ENCODE measurements at regions not wholly inside any gene's neighbourhood (a gene's known extent, or its start where the extent isn't known, plus 50 kb on each side); places are given as distances from the start of the nearest gene placed in this dataset.

DNA sequence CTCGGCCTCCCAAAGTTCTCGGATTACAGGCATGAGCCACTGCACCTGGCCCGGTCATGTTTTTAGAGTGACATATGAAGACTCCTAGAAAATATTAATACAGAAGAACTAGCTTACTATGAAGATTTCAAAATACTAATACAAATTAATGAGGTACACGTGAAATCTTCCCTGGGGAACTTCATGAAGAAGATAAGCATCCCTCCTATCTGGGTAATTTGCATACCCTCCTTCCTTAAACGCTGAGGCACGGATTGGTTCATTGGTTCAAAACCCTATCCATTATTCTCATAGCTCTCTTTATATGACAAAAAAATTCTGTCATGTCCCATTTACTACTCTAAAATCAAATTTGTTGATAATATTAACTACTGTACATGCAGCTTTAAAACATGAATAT is 224.8 kb upstream of the KLF14 start:
- no peaks in the 10 kb centered on the region for H3K27me3 ChIP-seq (ENCODE audit: control insufficient read depth in 1 of 2, insufficient read depth in 2 of 2, low read length in 2 of 2)
- H3K4me3 ChIP-seq (ENCODE audit: low read length in 2 of 2): no peak overlapping the region
- H3K4me1 ChIP-seq (ENCODE audit: control insufficient read depth, insufficient read depth, low read length): peaks cover 7% of the 10 kb centered on the region
- no peaks in the 10 kb centered on the region for H3K9me3 ChIP-seq (ENCODE audit: control insufficient read depth in 2 of 2, low read length in 2 of 2)
- H3K36me3 ChIP-seq (ENCODE audit: control insufficient read depth in 2 of 2, insufficient read depth in 2 of 2, low read length in 2 of 2): peaks cover 3 to 8% of the 10 kb centered on the region in 2 donors
- no peak overlapping the region for H3K27ac ChIP-seq (ENCODE audit: low read length)
- no peak overlapping the region for H3K9ac ChIP-seq (ENCODE audit: low read length in 2 of 2)

DNA sequence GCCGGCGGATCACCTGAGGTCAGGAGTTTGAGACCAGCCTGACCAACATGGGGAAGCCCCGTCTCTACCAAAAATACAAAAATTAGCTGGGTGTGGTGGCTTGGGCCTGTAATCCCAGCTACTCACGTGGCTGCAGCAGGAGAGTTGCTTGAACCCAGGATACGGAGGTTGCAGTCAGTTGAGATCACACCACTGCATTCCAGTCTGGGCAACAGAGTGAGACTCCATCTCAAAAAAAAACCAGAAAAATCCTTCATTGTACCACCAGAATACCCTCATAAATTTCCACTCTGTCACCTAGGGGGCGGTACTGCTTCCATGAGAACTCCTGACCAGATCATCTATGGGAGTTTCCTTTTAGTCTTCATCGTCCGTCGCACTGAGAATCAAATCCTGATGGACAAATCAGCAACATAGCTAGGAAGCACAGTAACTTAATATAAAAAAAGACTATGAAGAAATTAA is 225.8 kb upstream of the KLF14 start:
- H3K4me3 ChIP-seq (ENCODE audit: low read length in 2 of 2): no peak overlapping the region
- no peak overlapping the region for H3K9ac ChIP-seq (ENCODE audit: low read length in 2 of 2)
- H3K9me3 ChIP-seq (ENCODE audit: control insufficient read depth in 2 of 2, low read length in 2 of 2): no peaks in the 10 kb centered on the region
- H3K27ac ChIP-seq (ENCODE audit: low read length): no peak overlapping the region
- peaks cover 7% of the 10 kb centered on the region for H3K4me1 ChIP-seq (ENCODE audit: control insufficient read depth, insufficient read depth, low read length)
- peaks cover 3 to 8% of the 10 kb centered on the region in 2 donors for H3K36me3 ChIP-seq (ENCODE audit: control insufficient read depth in 2 of 2, insufficient read depth in 2 of 2, low read length in 2 of 2)
- H3K27me3 ChIP-seq (ENCODE audit: control insufficient read depth in 1 of 2, insufficient read depth in 2 of 2, low read length in 2 of 2): no peaks in the 10 kb centered on the region

DNA sequence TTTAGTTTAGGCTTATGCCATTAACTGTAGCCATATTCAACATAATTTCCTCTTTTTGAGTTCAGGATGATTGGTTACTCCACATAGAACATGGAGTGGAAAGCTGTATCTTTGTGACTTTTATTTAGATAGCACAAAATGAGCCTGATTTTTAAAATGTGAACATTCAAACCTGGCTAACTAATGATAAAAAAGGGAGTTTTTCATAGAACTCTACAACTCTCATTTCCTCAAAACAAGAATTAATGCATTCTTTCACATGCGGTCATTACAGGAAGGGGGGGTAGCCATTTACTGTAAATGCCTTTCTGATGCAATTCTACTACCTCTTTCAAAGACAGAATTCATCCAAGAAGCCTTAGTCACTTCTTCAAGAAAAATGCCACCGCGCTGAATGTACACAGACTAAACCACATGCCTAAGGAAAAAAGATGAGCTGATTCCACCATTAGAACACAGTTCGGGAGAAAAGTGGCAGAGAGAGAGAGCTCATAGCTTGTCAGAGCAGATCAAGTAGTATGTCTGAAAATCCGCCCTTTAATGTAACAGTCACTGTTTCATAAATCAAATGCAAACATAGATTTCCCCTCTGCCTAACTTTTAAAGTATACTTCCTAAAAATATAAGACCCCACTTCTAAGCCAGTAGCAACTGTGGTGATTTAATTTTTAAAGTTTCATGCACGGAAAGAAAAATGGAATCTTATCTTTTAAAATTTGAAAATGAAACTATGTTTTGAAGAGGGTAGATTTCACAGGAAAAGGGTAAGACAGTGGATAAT is 226.4 kb upstream of the KLF14 start:
- Histone ChIP-seq H3K36me3 (ENCODE audit: control insufficient read depth in 2 of 2, insufficient read depth in 2 of 2, low read length in 2 of 2) (peaks cover 3 to 8% of the 10 kb centered on the region in 2 donors), H3K27ac (ENCODE audit: low read length) (no peak overlapping the region), H3K27me3 (ENCODE audit: control insufficient read depth in 1 of 2, insufficient read depth in 2 of 2, low read length in 2 of 2) (no peaks in the 10 kb centered on the region), H3K9ac (ENCODE audit: low read length in 2 of 2) (no peak overlapping the region), H3K4me3 (ENCODE audit: low read length in 2 of 2) (no peak overlapping the region), H3K9me3 (ENCODE audit: control insufficient read depth in 2 of 2, low read length in 2 of 2) (no peaks in the 10 kb centered on the region), H3K4me1 (ENCODE audit: control insufficient read depth, insufficient read depth, low read length) (peaks cover 7% of the 10 kb centered on the region)

DNA sequence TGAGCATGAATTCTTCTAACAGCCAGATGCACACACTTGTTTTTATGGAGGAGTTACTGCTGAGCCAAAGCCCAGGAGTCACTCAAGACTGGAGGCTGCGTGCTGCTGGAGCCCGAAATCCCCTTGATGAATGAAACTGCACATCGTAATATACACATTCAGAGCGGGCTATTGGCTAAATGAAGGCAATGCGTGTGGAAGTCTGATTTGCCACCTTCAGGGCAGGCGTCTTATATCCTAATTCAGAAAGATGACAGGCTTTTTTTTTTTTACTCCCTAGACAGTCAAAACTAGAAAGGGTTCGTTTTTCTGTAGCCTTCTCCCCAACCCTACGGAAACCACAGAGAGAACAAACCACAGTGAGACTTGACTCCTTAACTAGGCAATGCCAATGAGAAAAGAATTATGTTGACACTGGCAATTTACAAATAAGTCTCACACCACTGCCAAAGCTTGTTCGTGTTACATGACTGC is 227.2 kb upstream of the KLF14 start:
- Histone ChIP-seq H3K27ac (ENCODE audit: low read length) (no peak overlapping the region), H3K4me1 (ENCODE audit: control insufficient read depth, insufficient read depth, low read length) (peaks cover 7% of the 10 kb centered on the region), H3K4me3 (ENCODE audit: low read length in 2 of 2) (no peak overlapping the region), H3K27me3 (ENCODE audit: control insufficient read depth in 1 of 2, insufficient read depth in 2 of 2, low read length in 2 of 2) (no peaks in the 10 kb centered on the region), H3K36me3 (ENCODE audit: control insufficient read depth in 2 of 2, insufficient read depth in 2 of 2, low read length in 2 of 2) (peaks cover 3 to 8% of the 10 kb centered on the region in 2 donors), H3K9me3 (ENCODE audit: control insufficient read depth in 2 of 2, low read length in 2 of 2) (no peaks in the 10 kb centered on the region), H3K9ac (ENCODE audit: low read length in 2 of 2) (no peak overlapping the region)

DNA sequence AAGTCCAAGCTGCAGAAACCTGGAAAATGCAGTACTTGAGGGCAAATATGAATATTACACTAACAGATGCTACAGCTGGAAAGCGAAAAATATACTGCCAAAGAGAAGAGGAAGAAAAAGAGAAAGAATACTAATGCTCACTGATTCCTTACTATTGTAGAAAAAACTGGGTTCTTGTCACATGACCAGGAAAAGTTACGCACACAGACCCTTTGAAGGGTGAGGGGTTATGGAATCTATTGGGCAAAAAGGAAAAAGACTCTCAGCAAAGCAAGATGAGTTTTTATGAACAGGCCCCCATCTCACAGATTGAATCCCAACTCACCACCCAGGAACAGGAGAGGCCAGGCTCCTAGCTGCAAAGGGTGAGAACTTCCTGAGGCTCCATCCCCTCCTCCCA is 228.1 kb upstream of the KLF14 start:
- peaks cover under 1% of the 10 kb centered on the region for H3K4me1 ChIP-seq (ENCODE audit: control insufficient read depth, insufficient read depth, low read length)
- H3K4me3 ChIP-seq (ENCODE audit: low read length in 2 of 2): no peak overlapping the region
- H3K9ac ChIP-seq (ENCODE audit: low read length in 2 of 2): no peak overlapping the region
- H3K36me3 ChIP-seq (ENCODE audit: control insufficient read depth in 2 of 2, insufficient read depth in 2 of 2, low read length in 2 of 2): peaks cover 7 to 14% of the 10 kb centered on the region in 2 donors
- no peak overlapping the region for H3K27ac ChIP-seq (ENCODE audit: low read length)
- H3K27me3 ChIP-seq (ENCODE audit: control insufficient read depth in 1 of 2, insufficient read depth in 2 of 2, low read length in 2 of 2): no peaks in the 10 kb centered on the region
- H3K9me3 ChIP-seq (ENCODE audit: control insufficient read depth in 2 of 2, low read length in 2 of 2): no peaks in the 10 kb centered on the region

DNA sequence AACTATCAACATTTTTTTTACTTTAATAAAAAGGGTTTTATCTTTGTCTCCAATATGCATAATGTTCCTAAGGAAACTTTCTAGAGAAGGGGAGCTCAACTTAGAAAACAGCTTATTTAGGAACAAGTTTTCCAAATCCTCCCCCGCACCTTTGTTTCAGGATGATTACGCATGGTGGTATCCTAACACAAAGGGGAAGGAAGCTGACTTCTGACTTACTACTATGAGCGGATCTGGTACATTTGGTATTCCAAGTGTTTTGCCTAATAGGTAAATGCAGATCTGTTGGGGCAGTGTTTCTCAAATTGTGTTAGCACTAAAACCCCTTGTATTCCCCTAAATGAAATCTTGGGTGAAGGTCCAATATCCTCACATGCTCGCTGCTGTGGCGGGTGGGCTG is 229.3 kb upstream of the KLF14 start:
- no peaks in the 10 kb centered on the region for H3K9me3 ChIP-seq (ENCODE audit: control insufficient read depth in 2 of 2, low read length in 2 of 2)
- no peak overlapping the region for H3K9ac ChIP-seq (ENCODE audit: low read length in 2 of 2)
- no peaks in the 10 kb centered on the region for H3K4me1 ChIP-seq (ENCODE audit: control insufficient read depth, insufficient read depth, low read length)
- no peak overlapping the region for H3K27ac ChIP-seq (ENCODE audit: low read length)
- peaks cover 9 to 17% of the 10 kb centered on the region in 2 donors for H3K36me3 ChIP-seq (ENCODE audit: control insufficient read depth in 2 of 2, insufficient read depth in 2 of 2, low read length in 2 of 2)
- H3K27me3 ChIP-seq (ENCODE audit: control insufficient read depth in 1 of 2, insufficient read depth in 2 of 2, low read length in 2 of 2): no peaks in the 10 kb centered on the region
- H3K4me3 ChIP-seq (ENCODE audit: low read length in 2 of 2): no peak overlapping the region

DNA sequence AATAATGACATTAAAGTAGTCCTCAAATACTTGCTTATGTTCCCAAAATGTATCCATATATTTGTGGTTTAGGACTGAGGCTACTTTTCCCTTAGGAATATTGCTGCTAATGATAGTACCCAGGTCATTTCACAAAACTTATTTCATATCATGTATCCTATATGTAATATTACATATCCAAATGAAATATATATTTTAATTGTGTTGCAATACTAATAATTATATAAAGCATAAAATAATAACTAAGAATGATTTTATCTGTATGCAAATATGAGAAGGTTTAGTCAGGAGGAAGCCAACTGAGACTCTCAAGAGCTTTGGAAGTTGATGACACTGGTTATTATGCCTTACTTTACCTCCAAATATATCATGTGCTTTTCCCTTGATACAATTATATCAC is 231.5 kb upstream of the KLF14 start:
- H3K4me3 ChIP-seq (ENCODE audit: low read length in 2 of 2): no peak overlapping the region
- H3K27me3 ChIP-seq (ENCODE audit: control insufficient read depth in 1 of 2, insufficient read depth in 2 of 2, low read length in 2 of 2): no peaks in the 10 kb centered on the region
- peaks cover 9 to 17% of the 10 kb centered on the region in 2 donors for H3K36me3 ChIP-seq (ENCODE audit: control insufficient read depth in 2 of 2, insufficient read depth in 2 of 2, low read length in 2 of 2)
- no peak overlapping the region for H3K9ac ChIP-seq (ENCODE audit: low read length in 2 of 2)
- H3K4me1 ChIP-seq (ENCODE audit: control insufficient read depth, insufficient read depth, low read length): peaks cover 3% of the 10 kb centered on the region
- no peaks in the 10 kb centered on the region for H3K9me3 ChIP-seq (ENCODE audit: control insufficient read depth in 2 of 2, low read length in 2 of 2)
- H3K27ac ChIP-seq (ENCODE audit: low read length): no peak overlapping the region

DNA sequence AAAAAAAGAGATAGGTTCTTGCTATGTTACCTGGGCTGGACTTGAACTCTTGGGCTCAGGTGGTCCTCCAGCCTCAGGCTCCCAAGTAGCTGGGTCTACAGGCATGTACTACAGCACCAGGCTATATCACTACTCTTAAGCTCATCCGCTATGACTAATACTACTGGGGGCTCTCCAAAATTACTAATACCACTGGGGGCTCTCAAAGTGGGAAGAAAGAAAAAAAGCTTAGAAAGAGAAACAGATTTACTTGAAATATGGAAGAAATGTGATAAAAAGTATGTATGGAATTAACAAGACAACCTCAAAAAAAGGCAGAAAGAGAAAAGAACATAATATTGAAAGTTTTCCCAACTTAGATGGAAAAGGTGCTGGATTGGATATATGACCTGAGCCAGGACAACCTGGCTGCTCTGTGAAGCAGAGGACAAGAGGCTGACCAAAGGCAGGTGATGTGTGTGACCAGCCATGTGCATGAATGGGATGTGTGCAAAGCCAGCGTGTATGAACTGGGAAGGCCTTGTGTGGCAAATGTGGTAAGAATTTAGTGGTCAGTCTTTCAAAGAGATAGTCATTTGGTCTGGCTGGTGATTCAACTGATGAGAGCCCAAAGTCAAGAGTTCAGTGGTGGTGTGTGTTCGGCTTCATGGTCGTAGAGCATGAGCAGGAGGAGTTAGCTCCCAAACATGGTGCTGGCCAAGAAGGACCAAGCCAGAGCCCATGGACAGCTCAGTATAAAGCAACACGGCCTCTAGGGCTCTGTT is 232.4 kb upstream of the KLF14 start:
- Histone ChIP-seq H3K27ac (ENCODE audit: low read length) (no peak overlapping the region), H3K4me3 (ENCODE audit: low read length in 2 of 2) (no peak overlapping the region), H3K4me1 (ENCODE audit: control insufficient read depth, insufficient read depth, low read length) (peaks cover 7% of the 10 kb centered on the region), H3K27me3 (ENCODE audit: control insufficient read depth in 1 of 2, insufficient read depth in 2 of 2, low read length in 2 of 2) (no peaks in the 10 kb centered on the region), H3K36me3 (ENCODE audit: control insufficient read depth in 2 of 2, insufficient read depth in 2 of 2, low read length in 2 of 2) (peaks cover 9 to 17% of the 10 kb centered on the region in 2 donors), H3K9ac (ENCODE audit: low read length in 2 of 2) (no peak overlapping the region), H3K9me3 (ENCODE audit: control insufficient read depth in 2 of 2, low read length in 2 of 2) (no peaks in the 10 kb centered on the region)

DNA sequence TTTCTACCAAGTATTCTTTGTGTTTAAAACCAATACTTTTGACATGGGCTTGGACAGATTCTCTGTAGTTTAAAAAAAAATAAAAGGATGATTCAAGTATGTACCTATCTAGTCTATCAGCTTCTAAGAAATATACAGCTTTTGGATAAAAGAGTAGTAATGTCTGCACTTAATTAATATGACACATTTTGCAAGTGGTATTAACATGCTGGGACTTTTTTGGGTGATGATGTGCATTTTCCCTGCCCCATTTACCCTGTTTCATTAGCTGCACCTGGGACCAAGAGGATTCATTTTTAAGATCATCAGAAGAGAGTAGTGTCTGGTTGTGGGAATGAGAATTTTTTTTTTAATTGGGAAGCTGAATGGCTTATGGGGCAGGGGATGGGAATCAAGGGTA is 236.2 kb upstream of the KLF14 start:
- H3K4me3 ChIP-seq (ENCODE audit: low read length in 2 of 2): no peak overlapping the region
- H3K27ac ChIP-seq (ENCODE audit: low read length): no peak overlapping the region
- H3K36me3 ChIP-seq (ENCODE audit: control insufficient read depth in 2 of 2, insufficient read depth in 2 of 2, low read length in 2 of 2): peaks cover 8 to 9% of the 10 kb centered on the region in 2 donors
- no peaks in the 10 kb centered on the region for H3K27me3 ChIP-seq (ENCODE audit: control insufficient read depth in 1 of 2, insufficient read depth in 2 of 2, low read length in 2 of 2)
- peaks cover 7% of the 10 kb centered on the region for H3K4me1 ChIP-seq (ENCODE audit: control insufficient read depth, insufficient read depth, low read length)
- no peak overlapping the region for H3K9ac ChIP-seq (ENCODE audit: low read length in 2 of 2)
- H3K9me3 ChIP-seq (ENCODE audit: control insufficient read depth in 2 of 2, low read length in 2 of 2): no peaks in the 10 kb centered on the region

DNA sequence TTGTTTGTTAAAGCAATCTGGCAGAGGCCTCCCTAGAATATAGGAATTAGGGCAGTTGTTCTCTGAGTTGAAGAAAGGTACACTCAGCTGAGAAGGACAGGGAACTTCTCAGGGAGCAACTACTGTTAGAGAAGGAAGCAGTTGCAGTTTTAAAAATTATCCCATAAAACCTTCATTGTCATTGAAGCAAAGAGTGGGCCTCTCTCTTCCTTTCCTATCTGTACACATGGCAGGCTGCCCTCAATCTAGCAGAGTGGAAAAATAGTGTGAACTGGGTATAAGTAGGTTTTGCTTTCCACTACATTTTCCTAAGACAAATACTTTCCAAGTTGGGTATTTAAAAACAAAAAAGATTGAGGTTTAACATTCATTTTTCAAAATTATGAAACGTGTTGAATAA is 236.7 kb upstream of the KLF14 start:
- Histone ChIP-seq H3K27ac (ENCODE audit: low read length) (no peak overlapping the region), H3K9ac (ENCODE audit: low read length in 2 of 2) (no peak overlapping the region), H3K27me3 (ENCODE audit: control insufficient read depth in 1 of 2, insufficient read depth in 2 of 2, low read length in 2 of 2) (no peaks in the 10 kb centered on the region), H3K4me3 (ENCODE audit: low read length in 2 of 2) (no peak overlapping the region), H3K9me3 (ENCODE audit: control insufficient read depth in 2 of 2, low read length in 2 of 2) (no peaks in the 10 kb centered on the region), H3K4me1 (ENCODE audit: control insufficient read depth, insufficient read depth, low read length) (peaks cover 7% of the 10 kb centered on the region), H3K36me3 (ENCODE audit: control insufficient read depth in 2 of 2, insufficient read depth in 2 of 2, low read length in 2 of 2) (peaks cover 8 to 12% of the 10 kb centered on the region in 2 donors)

DNA sequence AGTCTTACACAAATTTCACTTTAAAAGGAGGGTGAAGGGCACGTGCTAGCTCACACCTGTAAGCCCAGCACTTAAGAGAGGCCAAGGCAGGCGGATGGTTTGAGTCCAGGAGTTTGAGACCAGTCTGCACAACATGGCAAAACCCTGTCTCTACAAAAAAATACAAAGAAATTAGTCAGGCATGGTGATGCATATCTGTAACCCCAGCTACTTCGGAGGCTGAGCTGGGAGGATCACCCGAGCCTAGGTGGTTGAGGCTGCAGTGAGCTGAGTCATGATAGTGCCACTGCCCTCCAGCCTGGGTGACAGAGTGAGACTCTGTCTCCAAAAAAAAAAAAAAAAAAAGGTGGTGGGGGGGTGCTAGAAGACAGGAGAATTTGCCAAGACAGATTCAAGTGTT is 237.3 kb upstream of the KLF14 start:
- H3K4me1 ChIP-seq (ENCODE audit: control insufficient read depth, insufficient read depth, low read length): peaks cover 7% of the 10 kb centered on the region

More for the DNA sequence above, 237.3 kb upstream of the KLF14 start:
- Histone ChIP-seq H3K27me3 (ENCODE audit: control insufficient read depth in 1 of 2, insufficient read depth in 2 of 2, low read length in 2 of 2) (no peaks in the 10 kb centered on the region), H3K36me3 (ENCODE audit: control insufficient read depth in 2 of 2, insufficient read depth in 2 of 2, low read length in 2 of 2) (peaks cover 8 to 12% of the 10 kb centered on the region in 2 donors), H3K9ac (ENCODE audit: low read length in 2 of 2) (no peak overlapping the region), H3K27ac (ENCODE audit: low read length) (no peak overlapping the region), H3K9me3 (ENCODE audit: control insufficient read depth in 2 of 2, low read length in 2 of 2) (no peaks in the 10 kb centered on the region), H3K4me3 (ENCODE audit: low read length in 2 of 2) (no peak overlapping the region)

Measured in stomach smooth muscle (tissue), 2 donors.